Activated CD8-positive, alpha-beta memory T cell treated with anti-CD3 and anti-CD28 coated beads, Interleukin-2, amount 50 U/mL, for 1 hour (primary cell): ENCODE measurements at regions not wholly inside any gene's neighbourhood (a gene's known extent, or its start where the extent isn't known, plus 50 kb on each side); places are given as distances from the start of the nearest gene placed in this dataset.

Source experiments
- DNase-seq: peaks from one replicate; pipeline ENCODE4 v3.0.0-alpha.2; 2020; ENCODE audit errors: extremely low read depth

DNA sequence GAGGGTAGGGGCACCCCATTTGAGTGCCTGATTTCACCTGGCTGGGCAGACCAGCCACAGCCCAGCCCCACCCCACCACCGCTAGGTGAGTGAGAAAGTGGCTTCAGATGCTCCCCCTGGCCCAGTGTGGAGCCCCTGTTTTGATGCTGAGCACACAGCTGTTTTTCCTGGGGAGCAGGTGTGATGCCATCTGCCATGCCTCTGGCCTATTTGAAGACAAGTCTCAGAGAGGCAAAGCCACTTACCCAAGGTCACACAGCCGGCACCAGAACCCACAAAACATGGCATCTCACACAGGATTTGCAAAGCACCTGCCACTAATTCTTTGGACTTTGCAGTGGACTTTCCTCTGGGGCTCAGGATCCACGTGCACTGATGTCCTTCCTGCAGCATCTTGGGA, 131.3 kb downstream of the INHBB start:
- DNase-seq: no peak

DNA sequence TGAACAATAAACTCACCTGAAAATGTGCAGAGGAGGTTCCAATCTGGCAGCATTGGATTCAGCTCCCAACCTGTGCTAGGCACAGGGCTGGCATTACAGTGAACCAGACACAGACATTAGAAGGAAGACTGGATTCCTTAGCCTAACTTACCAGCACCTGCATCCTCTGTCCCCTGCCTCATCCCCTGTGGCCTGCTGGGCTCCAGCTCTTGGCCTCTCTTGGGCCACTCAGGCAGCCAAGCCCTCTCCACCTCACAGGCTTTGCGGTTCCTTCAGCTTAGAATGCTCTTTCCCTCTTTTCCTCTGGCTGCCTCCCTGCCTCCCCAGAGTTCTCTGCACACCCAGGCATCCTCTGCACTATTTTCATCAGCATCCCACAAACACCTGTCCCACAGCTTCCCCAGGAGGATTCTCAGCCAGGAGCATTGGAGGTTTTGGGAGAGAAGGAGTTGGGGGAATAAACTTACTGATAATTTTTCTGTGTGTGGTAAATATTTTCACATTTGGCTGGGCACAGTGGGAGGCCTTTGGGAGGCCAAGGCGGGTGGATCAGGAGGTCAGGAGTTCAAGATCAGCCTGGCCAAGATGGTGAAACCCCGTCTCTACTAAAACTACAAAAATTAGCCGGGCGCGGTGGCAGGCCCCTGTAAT, 132.0 kb downstream of the INHBB start:
- DNase-seq: no peak

DNA sequence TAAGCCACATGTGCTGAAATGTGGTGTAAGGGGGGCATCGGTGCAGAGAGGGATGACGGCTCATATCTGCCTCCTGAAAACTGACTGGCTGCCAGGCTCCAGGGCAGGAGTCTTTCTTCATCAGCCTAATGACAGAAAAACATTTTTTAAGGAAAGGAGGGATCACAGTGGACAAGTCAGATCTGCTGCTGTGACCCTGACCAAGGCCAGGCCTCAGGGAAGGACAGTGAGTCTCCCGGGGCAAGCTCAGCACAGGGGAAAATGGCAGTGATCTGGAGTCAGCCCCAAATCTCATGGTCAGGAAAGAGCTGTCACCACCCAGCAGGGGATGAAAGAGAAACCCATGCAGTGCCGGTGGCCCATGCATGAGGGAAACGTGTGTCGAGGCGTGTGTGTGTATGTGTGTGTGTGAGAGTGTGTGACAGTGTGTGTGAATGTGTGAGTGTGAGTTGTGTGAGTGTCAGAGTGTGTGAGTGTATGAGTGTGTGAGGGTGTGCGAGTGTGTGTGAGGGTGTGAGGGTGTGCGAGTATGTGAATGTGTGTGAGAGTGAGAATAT, 134.5 kb downstream of the INHBB start:
- DNase-seq: no peak

DNA sequence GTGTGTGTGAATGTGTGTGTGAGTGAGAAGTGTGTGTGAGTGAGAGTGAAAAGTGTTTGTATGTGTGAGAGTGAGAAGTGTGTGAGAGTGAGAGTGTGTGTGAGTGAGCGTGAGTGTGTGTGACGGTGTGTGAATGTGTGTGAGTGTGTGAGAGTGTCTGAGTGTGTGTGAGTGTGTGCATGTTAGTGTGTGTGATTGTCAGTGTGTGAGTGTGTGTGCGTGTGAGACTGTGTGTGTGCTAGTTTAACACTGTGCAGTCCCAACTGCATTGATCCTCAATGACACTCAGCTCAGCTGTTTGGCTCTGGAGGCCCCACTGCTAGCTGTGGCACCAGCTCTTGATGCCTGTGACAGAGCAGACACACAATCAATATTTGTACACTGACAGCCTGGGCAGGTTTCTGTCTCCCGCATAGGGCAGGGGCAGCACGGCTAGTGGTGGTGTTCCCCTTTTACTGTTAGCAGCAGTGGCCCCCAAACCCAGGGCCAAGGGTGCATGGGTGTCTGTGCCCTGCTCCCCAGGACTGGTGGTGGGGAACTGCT, 135.0 kb downstream of the INHBB start:
- DNase-seq: no peak

DNA sequence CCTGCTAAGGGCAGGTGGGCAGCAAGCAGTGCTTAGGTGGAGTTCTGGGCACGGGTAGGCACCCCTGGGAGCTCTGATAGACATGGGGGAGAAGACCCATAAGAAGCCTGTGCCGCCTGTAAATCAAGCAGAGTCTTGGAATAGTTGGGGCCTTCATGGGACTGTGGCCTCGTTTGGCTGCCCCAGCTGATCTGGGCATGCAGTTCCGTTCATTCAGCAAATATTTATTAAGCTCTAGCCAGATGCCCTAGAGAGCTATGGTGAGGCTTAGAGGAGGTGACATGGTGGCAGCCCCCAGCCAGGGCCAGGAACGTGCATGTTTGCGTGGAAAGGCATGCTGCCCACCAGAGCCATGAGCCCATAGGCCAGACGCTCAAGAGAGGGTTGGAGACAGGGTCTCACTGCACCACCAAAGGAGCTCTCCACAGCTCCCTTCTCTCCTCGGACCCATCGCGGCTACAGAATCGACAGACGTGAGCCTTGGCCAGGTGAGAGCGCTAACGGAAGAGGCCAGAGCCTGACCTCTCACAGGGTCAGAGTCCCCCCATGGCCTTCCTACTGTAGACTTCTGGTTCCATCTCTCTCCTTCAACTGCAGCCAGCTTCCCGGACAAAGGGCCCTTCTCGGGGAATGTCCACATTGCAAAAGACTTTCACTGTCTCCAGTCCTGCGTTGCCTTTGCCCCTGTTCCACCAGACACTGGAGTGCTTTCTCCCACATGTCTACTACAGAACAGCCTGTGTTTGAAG, 135.7 kb downstream of the INHBB start:
- DNase-seq: no peak

DNA sequence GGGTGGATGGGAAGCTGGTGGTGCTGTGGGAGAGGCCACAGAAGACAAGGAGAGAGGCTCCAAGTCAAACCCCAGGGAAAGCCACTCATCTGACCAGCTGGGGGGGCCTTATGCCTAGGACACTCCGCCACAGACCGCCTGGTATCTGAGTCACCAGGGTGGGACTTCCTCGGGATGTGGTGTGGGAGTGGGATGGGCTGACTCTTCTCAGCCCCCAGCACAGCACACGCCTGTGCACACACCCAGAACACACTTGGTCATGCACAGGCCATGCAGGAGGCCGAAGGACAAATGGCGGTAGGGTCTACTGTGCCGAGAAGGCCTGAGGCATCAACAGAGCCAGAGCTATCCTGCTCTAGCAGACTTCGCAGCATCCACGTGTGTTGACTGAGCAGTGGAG, 136.4 kb downstream of the INHBB start:
- DNase-seq: no peak

DNA sequence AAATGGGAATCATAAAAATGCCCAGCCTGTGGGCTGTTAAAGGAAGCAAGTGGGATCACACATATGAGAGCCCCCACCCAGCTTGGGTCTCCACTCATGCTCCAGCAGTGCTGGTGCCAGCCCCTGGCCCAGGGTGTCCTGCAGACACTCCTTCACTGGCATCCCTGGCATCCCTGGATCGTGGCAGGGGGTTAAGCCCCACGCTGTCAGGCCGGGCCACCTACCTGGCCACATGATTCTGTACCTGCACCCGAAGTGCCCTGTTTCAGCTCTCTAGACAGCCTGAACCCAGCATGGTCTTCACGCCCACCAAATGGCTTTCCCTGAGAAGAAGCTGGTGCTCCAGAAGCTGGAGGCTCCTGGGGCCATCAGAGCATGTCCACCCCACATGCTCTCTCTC, 137.4 kb downstream of the INHBB start:
- DNase-seq: no peak

DNA sequence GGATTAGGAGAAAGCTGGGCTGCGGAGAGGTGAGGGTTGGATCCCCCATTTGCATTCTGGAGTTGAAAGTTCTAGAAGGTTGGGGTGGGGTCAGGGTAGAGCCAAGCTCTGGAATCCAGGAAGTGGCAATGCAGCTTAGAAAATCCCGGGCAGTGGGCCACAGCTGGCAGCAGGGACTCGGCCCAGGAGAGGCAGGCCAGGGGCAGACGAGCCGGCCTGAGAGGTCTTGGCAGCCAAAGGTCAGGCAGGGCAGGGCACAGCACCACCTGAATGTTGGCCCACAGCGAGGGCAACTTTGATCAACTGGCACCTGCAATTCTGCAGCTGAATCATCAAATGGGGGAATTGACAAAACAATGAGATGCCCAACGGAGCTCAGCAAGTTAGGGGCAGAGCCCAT, 139.2 kb downstream of the INHBB start:
- no peak for DNase-seq

DNA sequence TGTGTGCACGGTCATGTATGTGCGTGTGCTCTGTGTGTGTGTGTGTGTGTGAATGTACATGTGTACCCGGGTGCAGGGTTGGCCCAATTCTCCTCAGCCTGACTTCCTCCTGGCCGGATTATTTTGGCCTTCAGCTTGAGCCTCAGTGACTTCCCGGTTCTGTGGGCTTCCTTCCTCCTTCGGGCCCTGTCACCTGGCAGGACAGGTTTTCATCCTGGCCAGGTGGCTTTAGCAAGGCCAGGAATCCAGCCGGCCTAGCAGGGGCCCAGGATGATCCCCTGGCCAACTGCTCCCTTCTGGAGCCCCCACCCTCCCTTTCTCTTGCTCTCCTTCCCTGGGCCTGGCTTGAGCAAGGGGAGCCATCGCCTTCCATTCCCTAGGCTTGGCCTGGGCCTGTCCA, 140.5 kb downstream of the INHBB start:
- no peak for DNase-seq

DNA sequence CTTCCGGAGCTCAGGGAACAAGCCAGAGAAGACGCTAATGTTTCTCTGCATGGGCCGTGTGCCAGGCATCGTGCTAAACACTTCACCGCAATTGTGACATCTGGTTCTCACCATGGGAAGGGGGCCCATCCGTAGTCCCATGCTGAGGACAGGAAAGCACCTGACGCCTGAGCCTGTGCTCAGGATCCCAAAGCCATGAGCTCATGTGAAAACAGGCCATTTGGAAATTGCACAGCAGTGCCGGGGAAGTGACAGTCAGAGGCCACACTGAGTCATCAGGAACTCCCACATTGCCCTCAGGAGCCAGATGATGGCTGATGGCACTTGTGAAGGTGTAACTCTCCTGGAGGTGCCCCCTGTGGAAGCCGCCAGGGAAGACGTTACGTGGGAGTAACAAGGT, 141.0 kb downstream of the INHBB start:
- DNase-seq: no peak

DNA sequence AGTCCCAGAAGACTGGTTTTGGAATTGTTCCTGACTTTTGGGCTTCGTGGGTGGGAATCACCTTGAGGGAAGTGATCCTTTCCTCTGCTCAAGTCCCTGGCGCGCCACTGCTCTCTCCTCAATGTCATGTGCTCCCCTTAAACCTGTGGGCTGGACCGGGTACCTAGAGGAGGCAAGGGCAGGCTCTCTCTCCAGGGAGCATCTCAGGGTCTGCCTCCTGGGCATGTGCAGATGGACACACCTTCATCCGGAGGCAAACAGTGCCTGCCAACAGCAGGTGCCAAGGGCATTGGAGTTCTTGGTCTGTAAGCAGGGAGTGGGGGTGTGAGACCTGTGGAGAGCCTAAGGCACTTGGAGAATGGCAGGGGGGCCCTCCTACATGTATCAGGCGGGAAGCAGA, 142.6 kb downstream of the INHBB start:
- no peak for DNase-seq

DNA sequence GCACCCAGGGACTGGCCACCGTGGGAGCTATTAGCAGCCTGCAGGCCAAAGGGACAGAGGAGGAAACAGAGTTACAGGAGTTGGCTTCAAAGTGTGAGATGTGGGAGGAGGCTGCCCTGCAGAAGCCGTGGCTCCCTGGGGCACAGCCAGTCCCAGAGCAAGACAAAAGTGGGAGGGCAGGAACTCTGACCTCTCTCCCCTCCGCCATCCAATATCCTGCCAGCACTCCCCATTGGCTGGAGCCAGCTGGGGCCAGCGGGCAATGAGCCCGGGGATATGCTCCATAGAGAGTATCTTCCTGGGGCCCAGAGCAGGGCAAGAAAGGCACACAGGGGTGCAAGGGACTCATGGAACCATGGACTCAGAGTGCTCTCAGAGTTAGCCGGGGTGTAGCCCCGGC, 143.1 kb downstream of the INHBB start:
- DNase-seq: no peak

DNA sequence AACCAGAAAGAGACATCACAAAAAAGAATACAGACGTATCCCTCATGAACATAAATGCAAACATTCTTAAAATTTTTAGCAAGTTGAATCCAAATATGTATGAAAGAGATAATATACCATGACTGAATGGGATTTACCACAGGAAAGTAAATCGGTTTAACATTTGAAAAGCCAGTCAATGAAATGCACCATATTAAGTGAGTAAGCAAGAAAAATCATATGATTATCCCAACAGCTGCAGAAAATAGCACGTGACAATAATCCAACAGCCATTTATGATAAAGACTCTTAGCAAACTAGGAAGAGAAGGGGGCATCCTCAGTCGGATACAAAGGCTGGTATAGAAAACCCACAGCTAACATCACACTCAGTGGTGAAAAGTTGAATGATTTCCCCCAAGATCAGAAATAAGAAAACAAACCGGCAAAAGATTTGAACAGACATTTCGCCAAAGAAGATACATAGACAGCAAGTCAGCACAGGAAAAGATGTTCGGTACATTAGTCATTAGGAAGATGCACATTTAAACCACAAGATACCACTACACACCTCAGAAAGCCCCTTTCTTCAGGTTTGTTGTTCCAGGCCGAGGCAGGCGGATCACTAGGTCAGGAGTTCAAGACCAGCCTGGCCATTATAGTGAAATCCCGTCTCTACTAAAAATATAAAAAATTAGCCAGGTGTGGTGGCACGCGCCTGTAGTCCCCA, 144.3 kb downstream of the INHBB start:
- no peak for DNase-seq

DNA sequence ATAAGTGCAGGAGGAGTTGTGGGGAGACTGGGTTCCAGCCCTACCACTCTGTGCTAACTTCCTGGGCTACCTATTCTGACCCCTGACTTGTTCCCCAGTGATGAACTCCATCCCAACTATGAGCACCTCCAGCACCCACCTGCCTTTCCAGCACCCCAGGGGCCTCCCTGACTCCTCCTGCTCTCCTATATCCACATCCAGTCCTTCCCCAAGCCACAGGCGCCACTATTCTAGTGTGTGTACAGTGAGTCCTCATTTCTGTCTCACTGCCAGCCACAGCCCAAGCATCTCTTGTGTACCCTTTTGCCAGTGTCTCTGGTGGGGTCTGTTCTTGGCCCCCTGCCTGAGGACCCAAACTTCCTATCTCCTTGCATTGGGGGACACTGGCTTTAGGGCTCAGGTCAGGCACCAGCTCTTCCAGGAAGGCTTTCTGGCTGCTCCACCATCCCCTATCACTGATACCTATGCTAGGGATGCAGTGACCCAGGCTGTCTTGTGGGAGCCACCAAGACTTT, 145.2 kb downstream of the INHBB start:
- no peak for DNase-seq

DNA sequence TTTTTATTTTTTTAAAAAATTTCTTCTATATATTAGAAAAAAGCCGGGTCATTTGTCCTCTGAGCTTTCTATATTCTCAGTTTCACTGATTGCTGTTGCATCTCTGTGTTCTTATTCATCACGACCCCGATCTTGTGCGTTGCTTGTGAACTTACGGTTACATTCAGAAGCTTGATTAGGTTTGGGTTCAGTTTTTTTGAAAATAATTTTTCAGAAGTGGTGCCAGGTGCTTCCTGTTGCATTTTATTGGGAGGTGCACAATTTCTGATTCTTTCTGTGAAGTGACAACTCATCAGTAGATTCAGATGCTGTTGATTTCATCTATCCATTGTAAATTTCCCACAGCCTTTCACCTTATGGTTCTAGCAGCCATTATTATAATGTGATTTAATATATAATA, 147.3 kb downstream of the INHBB start:
- DNase-seq: no peak

DNA sequence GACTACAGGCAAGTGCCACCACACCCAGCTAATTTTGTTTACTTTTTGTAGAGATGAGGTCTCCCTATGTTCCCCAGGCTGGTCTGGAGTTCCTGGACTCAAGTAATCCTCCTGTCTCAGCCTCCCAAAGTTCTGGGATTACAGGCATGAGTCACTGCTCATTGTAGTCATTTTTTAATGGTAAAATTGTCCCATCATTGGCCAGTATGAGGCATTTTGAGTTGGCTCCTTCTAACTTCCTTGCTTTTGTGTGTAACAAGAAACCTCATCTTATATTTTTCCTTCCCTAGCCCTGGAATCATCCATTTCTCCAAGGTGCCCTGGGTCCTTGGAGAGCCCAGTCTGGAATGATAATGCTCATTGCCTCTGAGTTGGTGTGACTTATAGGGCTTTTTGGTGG, 148.5 kb downstream of the INHBB start:
- no peak for DNase-seq

DNA sequence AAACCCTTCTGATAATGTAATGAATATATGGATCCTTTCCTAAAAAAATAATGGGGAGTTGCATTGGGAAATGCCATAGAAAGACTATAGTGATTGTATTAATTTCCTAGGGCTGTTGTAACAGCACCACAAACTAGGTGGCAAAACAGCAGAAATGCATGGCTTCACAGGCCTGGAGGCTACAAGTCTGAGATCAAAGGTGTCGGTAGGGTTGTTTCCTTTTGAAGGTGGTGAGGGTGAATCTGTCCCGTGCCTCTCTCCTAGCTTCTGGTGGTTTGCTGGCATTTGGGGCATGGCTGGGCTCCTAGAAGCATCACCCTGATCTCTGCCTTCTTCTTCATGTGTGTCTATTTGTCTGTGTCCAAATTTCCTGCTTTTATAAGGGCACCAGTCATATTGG, 149.7 kb downstream of the INHBB start:
- no peak for DNase-seq

DNA sequence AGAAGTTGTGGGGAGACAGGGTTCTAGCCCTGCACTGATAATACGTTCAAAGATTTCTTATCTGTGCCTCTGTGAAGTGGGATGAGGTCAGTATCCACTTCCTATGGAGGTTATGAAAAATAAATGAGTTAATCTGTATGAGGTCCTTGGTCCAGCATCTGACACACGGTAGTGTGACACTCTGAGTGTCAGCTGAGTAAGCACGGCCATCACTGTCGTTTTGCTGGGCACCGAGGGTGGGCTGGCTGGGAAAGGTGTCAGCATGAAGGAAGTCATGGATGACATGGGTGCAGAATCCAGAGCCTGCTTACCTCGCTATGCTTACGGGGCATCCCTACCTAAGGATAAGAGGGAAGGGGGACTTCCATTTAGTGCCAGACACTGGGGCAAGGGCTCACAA, 150.3 kb downstream of the INHBB start:
- no peak for DNase-seq

DNA sequence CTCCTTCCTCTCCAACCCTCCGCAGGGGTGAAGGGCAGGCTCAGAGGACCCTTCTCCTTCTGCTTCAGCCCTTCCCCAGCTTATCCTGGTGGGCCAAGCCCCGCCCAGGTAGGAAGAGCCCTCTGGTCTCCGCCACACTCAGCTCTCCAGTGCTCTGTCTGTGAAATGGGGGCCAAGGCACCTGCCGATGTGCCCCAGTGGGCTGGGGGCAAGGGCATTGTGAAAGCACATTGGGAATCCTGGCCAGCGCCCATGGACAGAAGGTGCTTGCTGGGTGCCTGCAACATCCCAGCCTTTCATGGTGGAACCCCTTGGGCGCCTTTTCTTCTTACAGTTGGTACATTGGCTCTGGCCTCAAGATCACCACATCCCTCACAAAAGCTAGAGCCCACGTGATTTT, 150.8 kb downstream of the INHBB start:
- DNase-seq: no peak

DNA sequence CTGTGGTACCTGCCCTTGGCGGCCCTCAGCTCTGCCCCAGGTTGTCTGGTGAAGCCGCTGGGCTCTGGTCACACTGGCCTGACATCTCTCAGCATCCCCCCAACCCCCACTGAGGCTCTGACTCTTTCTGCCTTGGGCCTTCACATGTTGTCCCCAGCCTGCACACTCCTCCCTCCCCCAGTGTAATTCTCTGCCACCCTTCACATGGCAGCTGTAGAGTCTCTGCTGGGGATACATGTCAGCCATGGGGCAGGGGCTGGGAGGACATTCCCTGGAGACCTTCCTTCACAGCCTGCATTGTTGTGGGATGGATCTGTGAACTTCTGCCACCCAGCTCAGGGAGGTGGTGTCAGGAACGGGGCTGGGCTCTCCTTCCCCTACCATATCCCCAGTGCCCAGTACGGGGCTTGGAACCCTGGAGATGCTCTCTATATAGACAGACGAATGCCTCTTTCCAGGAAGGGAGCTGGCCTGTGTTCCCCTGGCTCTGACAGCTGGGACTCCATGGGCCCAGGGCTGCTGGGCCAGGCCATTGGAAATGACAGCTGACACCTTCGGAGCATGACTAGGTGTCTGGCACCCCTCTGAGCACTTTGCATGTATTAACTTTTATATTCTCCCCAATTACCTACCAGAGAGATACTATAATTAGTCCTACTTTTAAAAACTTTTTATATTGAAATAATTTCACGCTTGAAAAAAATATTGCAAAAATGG, 151.5 kb downstream of the INHBB start:
- DNase-seq: no peak

DNA sequence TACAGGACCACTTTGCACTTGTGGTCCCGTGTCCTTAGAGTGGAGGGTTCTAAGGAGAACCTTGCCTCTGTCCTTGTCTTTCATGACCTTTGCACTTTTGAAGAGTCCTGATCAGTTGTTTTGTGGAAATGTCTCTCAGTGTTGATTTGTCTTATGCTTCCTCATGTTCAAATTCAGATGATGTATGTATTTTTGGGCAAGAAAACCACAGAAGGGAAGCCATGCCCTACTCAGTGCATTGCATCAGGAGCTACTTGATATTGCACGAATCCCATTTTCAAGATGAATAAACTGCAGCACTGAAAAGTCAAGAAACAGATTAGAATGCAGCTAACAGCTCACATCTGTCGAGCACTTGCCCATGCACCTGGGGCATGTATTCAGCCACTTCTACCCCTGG, 152.2 kb downstream of the INHBB start:
- DNase-seq: no peak
